DOHH2 (cell line): ENCODE measurements at regions not wholly inside any gene's neighbourhood (a gene's known extent, or its start where the extent isn't known, plus 50 kb on each side); places are given as distances from the start of the nearest gene placed in this dataset.

Experiments
- EZH2phosphoT487 ChIP-seq: fragments of 200-600 bp; sonication (generic); IDR thresholded peaks from 2 replicates; pipeline ENCODE4 v1.6.1; 2017; ENCODE audit warnings: borderline replicate concordance, mild to moderate bottlenecking, antibody characterized with exemption, low read length, moderate library complexity, mixed read lengths
- TF ChIP-seq, protein P1 (sequence below): fragments of 200-600 bp; sonication (generic); IDR thresholded peaks from one replicate; pipeline ENCODE4 v1.5.1; 2014; ENCODE audit warnings: antibody characterized with exemption, mild to moderate bottlenecking, low read depth, low read length; ENCODE audit not compliant: poor library complexity, severe bottlenecking

DNA sequence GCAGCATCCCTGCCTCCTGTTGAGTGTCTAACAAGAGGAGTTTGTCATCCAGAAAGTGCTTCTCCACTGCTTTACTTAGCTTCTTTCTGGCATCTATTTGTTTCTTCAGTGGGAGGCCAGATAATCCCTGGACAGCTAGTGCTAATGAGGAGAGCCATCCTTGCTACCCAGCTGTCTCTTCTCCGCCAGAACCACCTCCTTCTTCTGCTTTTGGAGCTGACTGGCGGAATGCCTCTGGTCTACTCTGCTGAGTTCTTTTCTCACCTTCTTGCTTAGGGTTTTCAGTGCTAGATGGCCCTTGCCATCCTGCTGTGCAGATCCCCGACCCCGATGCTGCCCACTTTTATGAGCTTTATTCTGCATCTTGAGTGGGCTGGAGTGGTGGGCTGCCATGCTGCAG is 145.8 kb downstream of the GPBP1 start:
- TF ChIP-seq, protein P1, sequence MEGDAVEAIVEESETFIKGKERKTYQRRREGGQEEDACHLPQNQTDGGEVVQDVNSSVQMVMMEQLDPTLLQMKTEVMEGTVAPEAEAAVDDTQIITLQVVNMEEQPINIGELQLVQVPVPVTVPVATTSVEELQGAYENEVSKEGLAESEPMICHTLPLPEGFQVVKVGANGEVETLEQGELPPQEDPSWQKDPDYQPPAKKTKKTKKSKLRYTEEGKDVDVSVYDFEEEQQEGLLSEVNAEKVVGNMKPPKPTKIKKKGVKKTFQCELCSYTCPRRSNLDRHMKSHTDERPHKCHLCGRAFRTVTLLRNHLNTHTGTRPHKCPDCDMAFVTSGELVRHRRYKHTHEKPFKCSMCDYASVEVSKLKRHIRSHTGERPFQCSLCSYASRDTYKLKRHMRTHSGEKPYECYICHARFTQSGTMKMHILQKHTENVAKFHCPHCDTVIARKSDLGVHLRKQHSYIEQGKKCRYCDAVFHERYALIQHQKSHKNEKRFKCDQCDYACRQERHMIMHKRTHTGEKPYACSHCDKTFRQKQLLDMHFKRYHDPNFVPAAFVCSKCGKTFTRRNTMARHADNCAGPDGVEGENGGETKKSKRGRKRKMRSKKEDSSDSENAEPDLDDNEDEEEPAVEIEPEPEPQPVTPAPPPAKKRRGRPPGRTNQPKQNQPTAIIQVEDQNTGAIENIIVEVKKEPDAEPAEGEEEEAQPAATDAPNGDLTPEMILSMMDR: no peak
- TF ChIP-seq EZH2phosphoT487: no peak
